ENCODE measurements at regions not wholly inside any gene's neighbourhood (a gene's known extent, or its start where the extent isn't known, plus 50 kb on each side); places are given as distances from the start of the nearest gene placed in this dataset.

- no peaks in the 10 kb centered on the region; the same call in 1 of the 2 replicates for H3K23me2 ChIP-seq (ENCODE audit: low read depth, low read length)
- peak overlapping the region; percentile 58; the same call in 1 of the 2 replicates for H2AK5ac ChIP-seq (ENCODE audit: low read depth, low read length)
- H3K23ac ChIP-seq (ENCODE audit: insufficient read length): no peak overlapping the region
- peak overlapping the region; percentile 73; the same call in 1 of the 2 replicates for H2BK12ac ChIP-seq (ENCODE audit: low read depth, low read length)
- no peak overlapping the region for H4K5ac ChIP-seq (ENCODE audit: insufficient read length, low read depth, low read length)
- H2BK5ac ChIP-seq (ENCODE audit: low read depth, low read length): peak overlapping the region; percentile 36; the same call in 1 of the 2 replicates
- H3K56ac ChIP-seq (replicated peaks; ENCODE audit: insufficient read length, low read depth, low read length): no peak overlapping the region
- no peak overlapping the region for H2AFZ ChIP-seq (ENCODE audit: low read length)
- H3K4me2 ChIP-seq (ENCODE audit: insufficient read depth in 1 of 2, low read depth in 2 of 2, low read length in 2 of 2): peak overlapping the region in 1 of 2 experiments; percentile 30; a peak in 1 of 4 replicates
- H3K9me3 ChIP-seq (ENCODE audit: insufficient read depth in 2 of 2, low read depth in 1 of 2, low read length in 1 of 2): peaks cover 0 to 5% of the 10 kb centered on the region in 2 experiments; a peak in 2 of 4 replicates
- H3K18ac ChIP-seq (ENCODE audit: extremely low read depth, low read length): no peak overlapping the region
- H3K4me3 ChIP-seq (ENCODE audit: extremely low read depth in 1 of 4, insufficient read depth in 2 of 4, low read depth in 3 of 4, low read length in 4 of 4): no peak overlapping the region
- CTCF ChIA-PET (ENCODE audit: partially characterized antibody): no interaction called here
- H3K79me1 ChIP-seq (ENCODE audit: low read depth, low read length): 0 out of 2 replicates have a peak, but pooled peaks cover 4% of the 10 kb centered on the region
- TF ChIP-seq ASH2L (IDR thresholded peaks at IDR 0.05; ENCODE audit: low read length) (no peak), TCF12 (IDR thresholded peaks at IDR 0.05; ENCODE audit: low read depth, low read length) (no peak), ZNF274 (IDR thresholded peaks at IDR 0.05; ENCODE audit: borderline replicate concordance, extremely low read depth, low read length) (no peak), SP2 (IDR thresholded peaks at IDR 0.05; ENCODE audit: low read length) (no peak), POLR2A (IDR thresholded peaks at IDR 0.05; ENCODE audit: control extremely low read depth in 1 of 2, low read depth in 2 of 2, low read length in 2 of 2) (no peak), KDM4A (IDR thresholded peaks at IDR 0.05; ENCODE audit: low read depth, low read length, severe bottlenecking) (no peak), RBBP5 (IDR thresholded peaks at IDR 0.05; ENCODE audit: borderline replicate concordance, low read depth, low read length) (no peak), CEBPB (IDR thresholded peaks at IDR 0.05; ENCODE audit: low read depth, low read length) (no peak), BCL11A (IDR thresholded peaks at IDR 0.05; ENCODE audit: low read depth in 2 of 2, low read length in 2 of 2) (no peak), RAD21 (IDR thresholded peaks at IDR 0.05 in 1 of 2, conservative IDR thresholded peaks at IDR 0.05 in 1 of 2; ENCODE audit: low read depth in 2 of 2, low read length in 2 of 2) (no peak), HDAC6 (IDR thresholded peaks at IDR 0.05; ENCODE audit: low read depth, low read length) (no peak), SAP30 (IDR thresholded peaks at IDR 0.05; ENCODE audit: insufficient read depth, insufficient replicate concordance, low read length) (no peak), KDM1A (IDR thresholded peaks at IDR 0.05; ENCODE audit: borderline replicate concordance, low read length) (no peak; the same call in 1 of the 2 replicates), POU5F1 (IDR thresholded peaks at IDR 0.05; ENCODE audit: low read depth, low read length) (no peak), GTF2F1 (IDR thresholded peaks at IDR 0.05; ENCODE audit: borderline replicate concordance, low read depth, low read length) (no peak)
- peaks cover 0 to 3% (median 0%) of the 10 kb centered on the region in 4 experiments; a peak in 1 of 8 replicates for H3K36me3 ChIP-seq (ENCODE audit: control insufficient read depth in 2 of 4, insufficient read depth in 4 of 4, low read length in 3 of 4)
- DNase-seq (ENCODE audit: low read depth in 1 of 2, low spot score in 2 of 2): no peak
- no peak overlapping the region for H3K14ac ChIP-seq (ENCODE audit: insufficient read length)
- H4K8ac ChIP-seq (ENCODE audit: extremely low read depth, insufficient read depth, low read length): no peak overlapping the region
- peak overlapping the region; percentile 52 for H4K91ac ChIP-seq (replicated peaks; ENCODE audit: insufficient read length, low read length)
- peak overlapping the region; percentile 83 for H2BK15ac ChIP-seq (ENCODE audit: low read length)
- no peaks in the 10 kb centered on the region for H3K79me2 ChIP-seq (ENCODE audit: control insufficient read depth in 1 of 2, insufficient read depth in 2 of 2, low read length in 2 of 2)
- 94% methylated on average over 19 of the region's 19 CpGs; no CpG with 5 or more reads in 1 of the 2 experiments for WGBS, 2 experiments (ENCODE audit: extremely low coverage in 1 of 2, insufficient coverage in 1 of 2, insufficient read length in 1 of 2, insufficient replicate concordance in 2 of 2, low coverage in 1 of 2, low lambda C conversion rate in 2 of 2, missing lambda C conversion rate in 1 of 2)
- no peaks in the 10 kb centered on the region for H3K27me3 ChIP-seq (replicated peaks in 1 of 4; ENCODE audit: control insufficient read depth in 3 of 4, extremely low read depth in 1 of 4, insufficient read depth in 3 of 4, low read length in 3 of 4)
- no peak overlapping the region for H3K27ac ChIP-seq (ENCODE audit: low read depth, low read length)
- POLR2A ChIA-PET (ENCODE audit: partially characterized antibody): no interaction called here
- H3K9ac ChIP-seq (replicated peaks in 1 of 4; ENCODE audit: extremely low read depth in 1 of 4, low read depth in 3 of 4, low read length in 3 of 4): peak overlapping the region in 1 of 4 experiments; percentile 1; a peak in 1 of 7 replicates
- peak overlapping the region; percentile 43 for H2BK120ac ChIP-seq (replicated peaks; ENCODE audit: low read depth, low read length)
- no peak for FAIRE-seq
- peak overlapping the region; percentile 17; the same call in 1 of the 2 replicates for H2BK20ac ChIP-seq (ENCODE audit: low read length)
- 0 out of 7 replicates have a peak, but pooled peaks cover 0 to 3% (median 0%) of the 10 kb centered on the region in 4 experiments for H3K4me1 ChIP-seq (replicated peaks in 1 of 4; ENCODE audit: control insufficient read depth in 3 of 4, insufficient read depth in 4 of 4, low read length in 3 of 4)
- peak overlapping the region; percentile 99 for H3K4ac ChIP-seq (replicated peaks; ENCODE audit: insufficient read length, low read depth, low read length)
- H4K20me1 ChIP-seq (replicated peaks in 1 of 2; ENCODE audit: control insufficient read depth in 1 of 2, insufficient read depth in 2 of 2, low read length in 2 of 2): peaks cover 0 to 5% of the 10 kb centered on the region in 2 experiments
Measured at GRCh38 chrX:872090-872489, 241.5 kb downstream of the SHOX start.

Measured in H1 (cell line).